CD4-positive, alpha-beta T cell treated with Interleukin-6 for 4 hours (primary cell): ENCODE measurements at regions not wholly inside any gene's neighbourhood (a gene's known extent, or its start where the extent isn't known, plus 50 kb on each side); places are given as distances from the start of the nearest gene placed in this dataset.

Experiments
- DNase-seq: peaks from one replicate; pipeline ENCODE4 v3.0.0-alpha.2; 2020; ENCODE audit warnings: mixed read lengths

GRCh38 chr1:60984062-60984799 lies 98.1 kb upstream of the NFIA start:
- no peak for DNase-seq

- no peak for DNase-seq
Measured at GRCh38 chr1:60983701-60984061, 98.7 kb upstream of the NFIA start.

GRCh38 chr1:60982539-60982938 lies 99.8 kb upstream of the NFIA start:
- no peak for DNase-seq

- no peak for DNase-seq
Measured at GRCh38 chr1:60981357-60981756, 101.0 kb upstream of the NFIA start.

- peak; percentile 29 for DNase-seq
Measured at GRCh38 chr1:60978421-60979357, 103.7 kb upstream of the NFIA start.

- DNase-seq: no peak
Measured at GRCh38 chr1:60977661-60978060, 104.7 kb upstream of the NFIA start.

GRCh38 chr1:60974524-60975372 lies 107.6 kb upstream of the NFIA start:
- DNase-seq: no peak

- no peak for DNase-seq
Measured at GRCh38 chr1:60973668-60974067, 108.7 kb upstream of the NFIA start.

GRCh38 chr1:60972841-60973364 lies 109.5 kb upstream of the NFIA start:
- DNase-seq: no peak

GRCh38 chr1:60971330-60971729 lies 111.0 kb upstream of the NFIA start:
- no peak for DNase-seq

GRCh38 chr1:60969971-60970509 lies 112.3 kb upstream of the NFIA start:
- DNase-seq: no peak

- DNase-seq: no peak
Measured at GRCh38 chr1:60965280-60965854, 117.0 kb upstream of the NFIA start.

GRCh38 chr1:60963167-60963940 lies 119.0 kb upstream of the NFIA start:
- DNase-seq: no peak

- no peak for DNase-seq
Measured at GRCh38 chr1:60960891-60961461, 121.4 kb upstream of the NFIA start.

- DNase-seq: no peak
Measured at GRCh38 chr1:60959701-60960100, 122.7 kb upstream of the NFIA start.

- DNase-seq: no peak
Measured at GRCh38 chr1:60958001-60958400, 124.4 kb upstream of the NFIA start.

GRCh38 chr1:60956520-60956919 lies 125.8 kb upstream of the NFIA start:
- no peak for DNase-seq

- no peak for DNase-seq
Measured at GRCh38 chr1:60952612-60953111, 129.7 kb upstream of the NFIA start.

- DNase-seq: no peak
Measured at GRCh38 chr1:60950224-60951063, 131.9 kb upstream of the NFIA start.

GRCh38 chr1:60949826-60950197 lies 132.5 kb upstream of the NFIA start:
- DNase-seq: no peak
